AG08395 (cell line): ENCODE measurements at regions not wholly inside any gene's neighbourhood (a gene's known extent, or its start where the extent isn't known, plus 50 kb on each side); places are given as distances from the start of the nearest gene placed in this dataset.
"Not testable (repeated sequence)": the region's sequence is repeated elsewhere in the genome, so short reads cannot be mapped to it uniquely, and the experiment has no call there.

ENCODE experiments used
- DNase-seq: peaks from one replicate; pipeline ENCODE4 v3.0.0; 2012; ENCODE audit warnings: mixed read lengths, low spot score

DNA sequence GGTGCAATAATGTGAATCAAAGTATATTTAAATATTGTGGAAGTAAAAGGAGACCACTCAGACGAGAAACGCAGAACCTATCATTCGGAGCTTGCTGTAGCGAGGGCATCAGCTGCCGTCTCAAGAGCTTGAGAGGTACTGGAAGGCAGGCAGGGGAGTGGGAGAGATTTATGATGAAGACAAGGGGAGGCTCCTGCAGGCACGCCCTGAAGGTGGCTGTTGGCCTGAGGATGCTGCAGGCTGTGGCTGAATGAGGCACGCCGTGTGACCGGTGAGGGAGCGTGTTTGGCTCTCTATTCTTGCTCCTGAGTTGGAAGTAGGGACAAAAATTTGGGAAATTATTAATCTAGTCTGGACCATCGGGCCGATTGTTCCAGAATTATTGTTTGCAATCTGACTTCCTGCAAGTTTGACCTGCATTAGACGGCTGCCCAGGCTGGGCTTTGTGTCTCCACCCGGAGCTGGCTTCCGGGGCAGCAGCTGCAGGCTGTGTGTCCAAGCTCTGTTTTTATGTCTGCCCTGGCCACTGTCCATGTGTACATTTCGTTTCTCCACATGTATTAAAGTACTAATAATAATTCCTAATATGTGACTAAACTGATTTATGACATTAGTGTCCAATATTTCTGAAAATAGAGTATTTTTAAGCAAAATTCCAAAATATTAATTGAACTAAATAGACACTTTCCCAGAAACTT, 91.1 kb upstream of the ANKRD10 start:
- DNase-seq, result peak; percentile 25

DNA sequence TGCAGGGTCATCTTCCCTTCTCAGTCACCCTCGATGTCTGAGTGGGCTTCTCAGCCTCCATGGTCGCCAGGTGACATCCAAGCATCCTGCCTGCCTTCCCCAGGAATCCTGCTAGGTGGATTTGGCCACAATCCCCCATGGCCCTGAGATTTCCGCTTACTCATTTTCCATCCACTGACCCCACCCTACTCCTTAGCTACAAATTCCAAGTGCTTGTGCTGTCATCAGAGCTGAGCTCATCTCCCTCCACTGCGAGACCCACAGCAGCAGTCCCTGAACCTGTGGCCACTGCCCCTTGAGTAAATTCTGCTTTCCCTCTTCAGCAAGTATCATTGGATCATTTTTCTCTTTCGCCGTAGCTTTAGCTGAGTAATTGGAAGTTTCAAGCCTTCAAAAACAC, 90.5 kb upstream of the ANKRD10 start:
- peak; percentile 28 for DNase-seq

- DNase-seq, result no peak
These were observed 89.6 kb upstream of the ANKRD10 start for GRCh38 chr13:111004444-111004843.

- no peak for DNase-seq
These were observed 86.8 kb upstream of the ANKRD10 start for GRCh38 chr13:111001636-111002035.

DNA sequence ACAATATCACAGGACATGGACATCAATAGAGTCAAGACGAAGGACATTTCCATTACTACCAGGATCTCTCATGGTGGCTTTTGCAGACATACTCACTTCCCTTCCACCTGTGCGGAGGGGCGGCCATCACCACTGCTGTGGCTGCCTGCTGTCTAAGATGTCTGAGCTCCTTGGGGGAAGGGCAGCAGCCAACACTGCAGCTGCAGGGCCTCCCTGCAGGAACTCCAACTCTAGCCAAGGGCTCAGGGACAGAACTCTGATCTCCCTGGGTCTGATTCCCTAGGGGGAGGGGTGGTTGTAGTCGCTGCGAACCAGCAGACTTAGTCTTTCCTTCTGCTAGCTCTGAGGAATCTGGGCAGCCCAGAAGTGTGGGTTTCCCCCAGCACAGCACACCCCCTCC, 78.9 kb upstream of the ANKRD10 start:
- DNase-seq, result no peak

DNA sequence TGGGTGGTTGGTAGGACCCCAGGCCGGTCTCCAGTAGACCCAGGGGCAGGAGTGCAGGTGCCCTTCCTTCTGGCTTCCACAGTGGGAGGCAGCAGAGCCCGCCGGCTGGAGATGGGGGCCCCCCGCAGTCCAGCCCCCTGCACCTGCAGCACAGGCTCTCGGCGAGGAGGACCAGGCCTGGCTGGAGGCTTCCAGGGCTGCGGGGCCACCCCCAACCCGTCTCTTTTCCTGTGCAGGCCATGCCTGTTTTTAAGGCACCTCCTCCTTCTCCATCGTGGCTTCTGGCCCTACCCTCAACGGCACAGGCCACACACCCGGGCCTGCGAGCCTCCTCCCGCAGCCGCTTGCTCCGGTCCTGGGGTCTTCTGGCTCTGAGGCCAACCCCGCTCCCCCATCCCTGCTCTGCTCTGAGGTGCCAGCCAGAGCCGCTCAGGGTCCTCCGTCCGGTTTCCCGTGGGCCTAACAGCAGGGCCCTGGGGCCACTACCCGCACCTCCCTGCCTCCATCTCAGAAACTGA, 77.2 kb upstream of the ANKRD10 start:
- no peak for DNase-seq

GRCh38 chr13:110989331-110989730, 74.5 kb upstream of the ANKRD10 start:
- DNase-seq, result no peak

DNA sequence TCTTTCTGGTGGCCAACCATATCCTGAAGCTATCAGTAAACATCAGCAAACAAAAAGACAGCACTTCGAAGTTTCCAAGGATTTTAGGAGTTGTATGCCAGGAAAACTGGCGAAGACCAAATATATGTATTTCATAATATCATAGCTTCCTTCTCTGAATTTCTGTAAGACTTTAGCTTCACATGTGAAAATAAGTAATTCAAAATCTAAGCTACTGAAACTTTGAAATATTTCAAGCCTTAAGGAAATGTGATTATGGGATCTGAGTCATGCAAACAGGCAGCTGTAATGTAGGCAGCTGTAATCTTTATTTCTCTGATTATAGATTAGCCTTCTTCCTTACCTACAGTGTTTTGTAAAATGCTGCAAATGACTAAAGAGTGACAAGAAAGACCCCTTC, 70.7 kb upstream of the ANKRD10 start:
- DNase-seq, result no peak

GRCh38 chr13:110984798-110985197, 69.9 kb upstream of the ANKRD10 start:
- DNase-seq, result no peak

- DNase-seq, result no peak
These were observed 69.5 kb upstream of the ANKRD10 start for GRCh38 chr13:110984381-110984780.

- DNase-seq, result no peak
These were observed 68.4 kb upstream of the ANKRD10 start for GRCh38 chr13:110983241-110983640.

DNA sequence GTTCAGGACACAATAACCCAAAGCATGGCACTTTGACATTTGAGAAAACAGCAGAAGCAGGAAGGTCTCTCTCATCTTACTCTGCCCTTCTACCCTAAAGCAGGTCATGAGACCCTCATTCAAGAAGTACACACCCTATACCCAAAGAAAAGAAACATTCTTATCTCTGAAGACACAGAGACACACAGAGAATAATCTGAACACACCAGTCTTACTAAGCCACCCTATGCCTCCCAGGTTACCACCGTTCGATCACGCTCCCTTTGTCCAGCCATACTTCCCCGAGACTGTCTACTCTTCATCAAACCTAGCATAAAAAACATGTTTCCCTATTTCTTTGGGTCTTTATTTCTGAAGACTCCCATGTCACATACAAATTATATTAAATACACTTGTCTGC, 66.5 kb upstream of the ANKRD10 start:
- no peak for DNase-seq

DNA sequence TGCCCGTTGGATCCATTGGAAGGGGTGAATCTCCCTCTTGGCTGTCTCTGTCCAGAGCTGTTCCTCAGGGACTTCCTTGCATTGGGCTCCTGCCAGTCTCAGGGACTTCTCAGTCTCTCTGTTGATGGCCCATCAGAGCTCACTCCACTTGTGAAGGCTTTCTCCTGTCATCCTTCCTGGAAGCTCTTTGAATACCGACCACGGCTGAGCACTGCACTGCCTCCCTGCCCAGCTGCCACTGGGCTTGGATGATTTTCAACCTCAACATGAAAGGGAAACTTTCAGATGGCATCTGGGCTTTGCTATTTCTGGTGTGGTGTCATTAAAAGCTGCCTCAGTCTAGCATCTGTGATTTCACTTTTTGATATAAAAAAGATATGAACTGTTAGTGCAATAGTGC, 66.1 kb upstream of the ANKRD10 start:
- DNase-seq, result no peak

GRCh38 chr13:110979149-110979548, 64.3 kb upstream of the ANKRD10 start:
- DNase-seq, result not testable (repeated sequence)

- DNase-seq, result no peak
These were observed 63.5 kb upstream of the ANKRD10 start for GRCh38 chr13:110978390-110978789.

DNA sequence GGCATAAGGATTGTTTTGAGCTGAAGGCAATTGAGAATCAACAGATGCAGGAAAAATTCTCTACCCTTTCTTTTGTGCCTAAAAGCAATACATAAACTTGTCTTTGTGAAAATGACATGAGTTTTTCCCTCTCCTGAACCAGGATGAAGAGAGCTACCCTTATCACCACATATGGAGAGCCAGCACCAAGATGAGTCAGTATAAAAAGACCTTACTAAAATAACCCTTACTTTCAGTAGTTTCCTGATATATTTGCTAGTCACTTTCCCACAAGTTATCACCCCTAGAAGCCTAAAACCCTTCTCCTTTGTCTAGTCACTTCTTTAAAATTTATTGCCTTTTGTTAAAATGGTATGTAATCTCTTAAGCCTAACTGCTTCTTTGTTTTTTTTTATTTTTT, 61.9 kb upstream of the ANKRD10 start:
- no peak for DNase-seq

DNA sequence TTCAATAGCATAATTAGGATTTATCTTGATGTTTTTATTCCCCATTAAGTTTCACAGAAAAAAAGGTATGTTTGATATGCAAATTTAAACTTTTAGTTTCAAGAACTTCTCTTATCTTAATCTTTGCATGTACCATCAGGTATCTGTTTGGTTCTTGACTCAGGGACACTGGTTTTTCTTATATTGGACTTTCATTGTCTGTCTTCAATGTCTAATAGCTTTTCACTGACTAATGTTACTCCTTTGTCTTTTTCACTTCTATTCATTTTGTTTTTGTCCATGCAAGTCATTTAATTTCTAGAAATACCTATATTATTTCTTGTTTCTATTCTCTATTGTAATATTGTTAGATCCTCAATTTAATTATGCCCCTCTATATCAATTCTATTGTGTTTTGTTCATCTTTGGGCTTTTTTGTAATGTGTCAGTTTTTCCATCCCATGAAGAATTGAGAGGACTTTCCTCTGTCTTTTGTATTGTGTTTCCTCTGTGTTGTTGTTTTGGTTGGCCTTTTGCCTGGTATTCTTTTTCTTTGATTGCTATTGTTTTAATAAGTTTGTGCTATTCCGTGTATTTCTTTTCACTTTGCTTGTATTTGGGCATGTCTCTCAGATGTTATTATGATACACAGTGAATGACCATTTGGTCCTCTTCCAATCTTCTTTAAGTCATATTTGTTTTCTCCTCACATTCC, 58.3 kb upstream of the ANKRD10 start:
- DNase-seq, result no peak

- DNase-seq, result no peak
These were observed 56.6 kb upstream of the ANKRD10 start for GRCh38 chr13:110971486-110971885.

DNA sequence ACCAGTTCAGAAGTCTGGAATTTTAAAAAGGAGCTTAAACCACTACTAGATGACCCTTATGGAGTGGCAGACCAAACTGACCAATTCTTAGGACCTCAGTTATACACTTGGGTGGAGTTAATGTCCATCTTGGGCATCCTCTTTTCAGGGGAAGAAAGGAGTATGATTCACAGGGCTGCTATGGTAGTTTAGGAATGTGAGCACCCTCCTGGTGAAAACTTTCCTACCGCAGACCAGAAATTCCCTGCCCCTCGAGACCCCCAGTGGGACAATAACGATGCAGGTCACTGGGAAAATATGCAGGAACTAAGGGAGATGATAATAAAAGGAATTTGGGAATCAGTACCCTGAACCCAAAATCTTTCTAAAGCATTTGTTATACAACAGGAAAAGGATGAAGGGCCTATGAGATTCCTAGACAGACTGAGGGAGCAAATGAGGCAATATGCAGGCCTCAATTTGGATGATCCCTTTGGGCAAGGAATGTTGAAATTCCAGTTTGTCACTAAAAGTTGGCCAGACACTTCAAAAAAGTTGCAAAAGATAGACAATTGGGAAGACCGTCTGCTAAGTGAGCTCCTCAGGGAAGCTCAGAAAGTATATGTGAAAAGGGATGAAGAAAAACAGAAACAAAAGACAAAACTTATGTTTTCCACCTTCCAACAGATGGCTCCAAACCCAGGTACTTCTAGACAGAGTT, 52.4 kb upstream of the ANKRD10 start:
- not testable (repeated sequence) for DNase-seq

- DNase-seq, result no peak
These were observed 50.9 kb upstream of the ANKRD10 start for GRCh38 chr13:110965755-110966134.

DNA sequence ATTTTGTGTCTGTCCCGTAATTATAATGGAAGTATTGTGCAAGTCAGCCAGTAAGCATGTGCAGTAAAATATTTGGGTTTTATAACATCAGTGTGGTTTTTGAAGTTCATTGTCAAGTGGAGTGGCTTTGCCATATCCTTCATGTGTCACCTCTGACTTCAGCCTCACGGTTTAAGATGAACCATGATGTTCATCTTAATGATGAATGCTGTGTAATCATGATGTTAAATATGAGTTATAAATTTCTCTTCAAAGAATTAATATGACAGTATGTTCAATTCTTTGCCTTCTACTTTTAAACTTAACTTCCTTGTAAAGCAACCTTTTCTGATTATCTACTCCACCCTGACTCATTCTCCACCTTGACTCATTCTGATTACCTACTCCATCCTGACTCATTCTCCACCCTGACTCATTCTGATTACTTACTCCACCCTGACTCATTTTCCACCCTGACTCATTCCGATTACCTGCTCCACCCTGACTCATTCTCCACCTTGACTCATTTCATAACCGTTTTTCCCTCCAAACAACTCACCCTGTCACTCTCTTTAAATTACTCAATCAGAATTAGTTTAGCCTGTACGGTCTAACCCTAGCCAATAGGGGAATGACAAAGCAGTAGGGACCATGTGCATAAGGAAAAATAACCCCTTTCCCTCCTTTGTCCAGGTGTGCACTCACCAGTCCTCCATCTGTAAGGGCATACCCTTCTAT, 50.3 kb upstream of the ANKRD10 start:
- DNase-seq, result no peak
